Gastrocnemius medialis (tissue), 4 donors: ENCODE measurements at regions not wholly inside any gene's neighbourhood (a gene's known extent, or its start where the extent isn't known, plus 50 kb on each side); places are given as distances from the start of the nearest gene placed in this dataset.

Experiments
- CTCF ChIP-seq, 5 experiments: fragments of 450-650 bp in 3 of 5; fragments of 200-600 bp in 2 of 5; sonication (generic) in 2 of 5; IDR thresholded peaks in 4 of 5; conservative IDR thresholded peaks in 1 of 5; 1 replicate in 4 of 5; 2 replicates in 1 of 5; pipeline ENCODE4 v1.5.1; 2016 to 2019; ENCODE audit warnings: antibody characterized with exemption in 5 of 5, mild to moderate bottlenecking in 3 of 5, moderate library complexity in 3 of 5
- POLR2A ChIP-seq, 2 donors: fragments of 450-650 bp; IDR thresholded peaks; one replicate each; pipeline ENCODE4 v1.6.1; 2017; ENCODE audit warnings: antibody characterized with exemption in 2 of 2, mild to moderate bottlenecking in 2 of 2, moderate library complexity in 2 of 2

GRCh38 chr3:34102288-34102687, 303.9 kb downstream of the PDCD6IP start:
- TF ChIP-seq CTCF (IDR thresholded peaks at IDR 0.05 in 4 of 5, conservative IDR thresholded peaks at IDR 0.05 in 1 of 5) (no peak), POLR2A (IDR thresholded peaks at IDR 0.05) (no peak)
